DMS53 (cell line): ENCODE measurements at regions not wholly inside any gene's neighbourhood (a gene's known extent, or its start where the extent isn't known, plus 50 kb on each side); places are given as distances from the start of the nearest gene placed in this dataset.

ENCODE experiments used
- DNase-seq: peaks from one replicate; lab custom pipeline; 2025; lab: John Stamatoyannopoulos, UW

- DNase-seq, result no peak
Observed at GRCh38 chr14:51780741-51781140, 79.7 kb upstream of the GNG2 start.

GRCh38 chr14:51781381-51781780 lies 79.0 kb upstream of the GNG2 start:
- no peak for DNase-seq

GRCh38 chr14:51782435-51782834 lies 78.0 kb upstream of the GNG2 start:
- DNase-seq, result no peak

GRCh38 chr14:51783765-51784164 lies 76.6 kb upstream of the GNG2 start:
- DNase-seq, result no peak

DNA sequence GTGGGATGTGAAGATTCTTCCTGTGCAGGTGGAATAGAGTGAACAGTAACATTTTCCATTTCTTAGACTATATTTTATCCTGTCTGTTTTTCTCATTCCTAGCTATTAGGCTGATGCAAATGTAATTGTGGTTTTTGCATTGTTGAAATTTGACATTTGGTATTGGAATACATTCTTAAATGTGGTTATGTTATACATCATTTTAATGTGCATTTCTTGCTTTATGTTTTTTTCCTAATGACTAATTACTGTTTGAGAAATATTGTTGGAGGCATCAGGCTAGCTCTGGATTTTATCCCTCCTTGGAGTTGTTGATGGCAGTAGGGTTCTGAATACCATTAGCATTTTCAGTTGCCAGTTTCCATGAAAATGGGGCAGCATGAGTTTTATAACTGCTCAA lies 75.9 kb upstream of the GNG2 start:
- no peak for DNase-seq

- no peak for DNase-seq
Observed at GRCh38 chr14:51786227-51786626, 74.2 kb upstream of the GNG2 start.

- no peak for DNase-seq
Observed at GRCh38 chr14:51787352-51787751, 73.1 kb upstream of the GNG2 start.

- DNase-seq, result no peak
Observed at GRCh38 chr14:51789114-51789513, 71.3 kb upstream of the GNG2 start.

DNA sequence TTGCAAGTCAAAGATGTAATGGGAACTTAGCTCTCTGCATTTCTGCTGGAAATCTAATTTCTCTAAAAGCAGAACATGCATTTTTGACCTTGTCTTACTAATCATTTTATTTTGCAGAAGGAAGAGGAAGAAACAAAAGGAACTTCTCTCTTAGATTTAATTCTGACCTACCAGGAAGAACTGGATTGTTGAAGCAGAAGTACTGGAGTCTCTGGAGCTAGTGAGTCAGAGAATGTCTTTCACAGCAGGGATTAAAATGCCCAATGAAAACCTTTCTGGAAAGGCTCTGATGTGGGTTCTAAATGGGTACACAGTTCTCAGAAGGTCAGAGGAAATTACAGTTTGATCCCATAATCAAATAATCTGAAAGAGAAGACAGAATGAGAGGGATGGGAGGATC lies 70.8 kb upstream of the GNG2 start:
- no peak for DNase-seq

DNA sequence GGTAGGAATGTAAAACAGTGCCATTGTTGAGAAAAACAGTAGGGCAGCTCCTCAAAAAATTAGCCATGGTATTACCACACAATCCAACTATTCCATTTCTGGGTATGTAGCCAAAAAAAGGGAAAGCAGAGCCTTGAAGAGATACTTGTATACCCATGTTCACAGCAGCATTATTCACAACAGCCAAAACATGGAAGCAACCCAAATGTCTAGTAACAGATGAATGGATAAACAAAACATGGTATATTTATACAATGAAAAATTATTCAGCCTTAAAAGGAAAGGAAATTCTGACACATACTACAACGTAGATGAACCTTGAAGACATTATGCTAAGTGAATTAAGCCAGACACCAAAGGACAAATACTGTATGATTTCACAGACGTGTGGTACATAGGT lies 67.6 kb upstream of the GNG2 start:
- DNase-seq, result no peak

DNA sequence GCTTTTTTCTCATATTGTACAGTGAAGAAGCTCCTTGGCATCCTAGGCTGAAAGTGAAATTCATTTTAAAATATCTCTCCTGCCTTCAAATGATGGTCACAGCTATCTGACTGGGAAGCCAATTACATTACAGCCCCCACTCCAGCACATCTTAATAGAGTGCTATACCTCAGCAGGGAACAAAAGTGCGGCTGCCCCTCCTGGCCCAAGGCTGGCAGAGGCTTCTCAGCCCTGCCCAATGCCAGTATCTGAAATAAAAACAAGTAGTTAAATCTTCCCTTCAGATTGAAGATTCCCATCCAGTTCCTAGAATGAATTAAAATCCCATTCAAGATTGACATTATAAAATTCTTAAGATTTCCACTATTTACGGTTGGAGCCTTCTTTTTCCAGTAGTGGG lies 54.9 kb upstream of the GNG2 start:
- DNase-seq, result peak; percentile 8

DNA sequence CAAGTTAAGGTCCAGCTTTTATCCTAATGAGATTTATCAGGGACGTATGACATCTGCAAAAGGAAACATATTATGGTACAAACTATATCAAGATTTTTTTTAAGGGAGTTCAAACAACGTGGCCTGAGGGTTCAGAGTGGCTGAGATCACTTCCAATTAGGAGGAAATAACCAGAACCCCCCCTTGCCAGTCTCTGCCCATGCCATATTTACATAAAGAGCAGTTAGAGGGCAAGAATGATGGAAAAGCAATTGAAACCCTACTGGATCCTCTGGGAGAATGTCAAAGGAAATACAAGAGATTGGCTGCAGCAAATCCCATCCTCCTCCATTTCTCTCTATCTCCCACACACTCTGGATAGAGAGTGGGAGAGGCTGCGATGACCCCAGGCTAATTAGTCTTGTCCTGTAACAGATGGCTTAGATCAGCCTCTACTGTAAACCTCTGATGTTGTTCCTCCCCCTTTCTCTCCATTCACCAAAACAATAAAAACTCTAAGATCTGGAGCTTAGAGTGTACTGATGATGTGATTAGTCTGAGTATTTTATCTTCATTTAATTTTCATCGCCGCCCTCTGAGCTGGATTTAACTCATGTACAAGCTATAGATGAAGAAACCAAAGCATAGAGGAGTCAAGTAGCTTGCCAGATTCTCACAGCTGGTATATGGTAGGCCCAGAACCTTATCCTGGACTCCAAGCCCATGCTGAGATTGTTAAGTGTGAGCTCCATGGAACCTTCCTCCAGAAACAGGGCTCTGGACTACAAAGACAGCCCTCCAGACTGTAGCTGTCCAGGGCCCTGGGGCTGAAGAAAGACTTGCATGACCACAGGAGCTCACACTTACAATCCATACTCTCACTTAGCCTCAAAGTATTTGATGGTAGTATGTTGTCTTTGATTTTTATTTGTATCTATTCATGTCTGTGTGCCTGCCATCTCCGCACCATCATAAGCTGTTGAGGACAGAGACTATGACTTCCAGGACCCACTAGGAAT lies 54.1 kb upstream of the GNG2 start:
- DNase-seq, result no peak

DNA sequence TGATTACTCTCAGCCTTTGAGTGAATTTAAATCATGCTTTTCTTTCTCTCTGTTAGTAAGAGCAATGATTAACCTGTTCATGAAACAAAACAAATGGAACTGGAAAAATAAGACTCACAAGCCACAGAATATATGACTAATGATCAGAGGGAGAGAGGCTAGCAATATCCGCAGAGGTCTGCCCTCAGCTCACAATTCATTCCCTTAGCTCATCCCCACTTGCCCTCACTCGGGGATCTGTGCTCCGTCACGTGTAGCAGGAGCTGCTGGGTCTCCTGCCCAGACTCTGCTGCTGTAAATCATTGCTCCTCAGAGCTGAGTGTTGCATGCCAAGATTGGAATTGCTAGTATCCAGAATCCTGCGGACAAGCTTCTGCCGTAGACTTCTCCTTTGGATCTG lies 53.1 kb upstream of the GNG2 start:
- DNase-seq, result no peak
